SU-DHL-6 (cell line): ENCODE measurements at regions not wholly inside any gene's neighbourhood (a gene's known extent, or its start where the extent isn't known, plus 50 kb on each side); places are given as distances from the start of the nearest gene placed in this dataset.

Source experiments
- CTCF ChIP-seq: fragments of 200-600 bp; sonication (generic); IDR thresholded peaks from one replicate; pipeline ENCODE4 v1.5.1; 2017; ENCODE audit warnings: antibody characterized with exemption, mild to moderate bottlenecking, low read length, moderate library complexity; ENCODE audit not compliant: insufficient read depth, poor library complexity, severe bottlenecking
- EZH2phosphoT487 ChIP-seq: fragments of 200-600 bp; sonication (generic), shearing (Covaris generic); conservative IDR thresholded peaks from 2 replicates; pipeline ENCODE4 v1.6.1; 2018; ENCODE audit warnings: mild to moderate bottlenecking, antibody characterized with exemption, low read length, moderate library complexity, mixed read lengths

- TF ChIP-seq CTCF (no peak), EZH2phosphoT487 (no peak)
Observed at GRCh38 chr21:26686278-26686677, 113.2 kb upstream of the CYYR1 start.
